NCI-H1092 (cell line): ENCODE measurements at regions not wholly inside any gene's neighbourhood (a gene's known extent, or its start where the extent isn't known, plus 50 kb on each side); places are given as distances from the start of the nearest gene placed in this dataset.

Experiments used
- DNase-seq: peaks from one replicate; lab custom pipeline; 2025; lab: John Stamatoyannopoulos, UW

GRCh38 chr5:33254579-33254978 lies 186.2 kb upstream of the TARS1 start:
- DNase-seq: no peak

- DNase-seq: no peak
Measured at GRCh38 chr5:33257807-33258429, 182.8 kb upstream of the TARS1 start.

- DNase-seq: no peak
Measured at GRCh38 chr5:33258553-33258952, 182.2 kb upstream of the TARS1 start.

- DNase-seq: no peak
Measured at GRCh38 chr5:33260098-33260497, 180.7 kb upstream of the TARS1 start.

- DNase-seq: no peak
Measured at GRCh38 chr5:33261305-33261704, 179.5 kb upstream of the TARS1 start.

GRCh38 chr5:33261747-33262146 lies 179.0 kb upstream of the TARS1 start:
- DNase-seq: no peak

- no peak for DNase-seq
Measured at GRCh38 chr5:33267801-33268200, 173.0 kb upstream of the TARS1 start.

GRCh38 chr5:33268374-33268773 lies 172.4 kb upstream of the TARS1 start:
- no peak for DNase-seq

GRCh38 chr5:33270671-33271070 lies 170.1 kb upstream of the TARS1 start:
- no peak for DNase-seq

- no peak for DNase-seq
Measured at GRCh38 chr5:33271606-33272005, 169.2 kb upstream of the TARS1 start.

GRCh38 chr5:33272288-33272687 lies 168.5 kb upstream of the TARS1 start:
- no peak for DNase-seq

- no peak for DNase-seq
Measured at GRCh38 chr5:33273985-33274384, 166.8 kb upstream of the TARS1 start.

GRCh38 chr5:33275391-33275790 lies 165.4 kb upstream of the TARS1 start:
- DNase-seq: no peak

- DNase-seq: no peak
Measured at GRCh38 chr5:33275921-33276627, 164.7 kb upstream of the TARS1 start.

GRCh38 chr5:33276628-33276950 lies 164.2 kb upstream of the TARS1 start:
- no peak for DNase-seq

- DNase-seq: no peak
Measured at GRCh38 chr5:33277061-33277650, 163.6 kb upstream of the TARS1 start.

- DNase-seq: no peak
Measured at GRCh38 chr5:33281431-33281843, 159.3 kb upstream of the TARS1 start.

- no peak for DNase-seq
Measured at GRCh38 chr5:33282157-33282556, 158.6 kb upstream of the TARS1 start.

- no peak for DNase-seq
Measured at GRCh38 chr5:33282696-33283095, 158.1 kb upstream of the TARS1 start.

- DNase-seq: no peak
Measured at GRCh38 chr5:33283243-33283642, 157.5 kb upstream of the TARS1 start.

- DNase-seq: no peak
Measured at GRCh38 chr5:33284681-33285080, 156.1 kb upstream of the TARS1 start.

- no peak for DNase-seq
Measured at GRCh38 chr5:33287242-33287641, 153.5 kb upstream of the TARS1 start.

- no peak for DNase-seq
Measured at GRCh38 chr5:33291216-33292000, 149.4 kb upstream of the TARS1 start.
